Cardiac muscle cell (in vitro differentiated cells and primary cell): ENCODE measurements at regions not wholly inside any gene's neighbourhood (a gene's known extent, or its start where the extent isn't known, plus 50 kb on each side); places are given as distances from the start of the nearest gene placed in this dataset.

Experiments
- DNase-seq, 2 donors: peaks; one replicate each; pipeline versions ENCODE4 v3.0.0 to v3.0.0-alpha.2; 2010 to 2017; ENCODE audit warnings: low read depth in 1 of 2, low spot score in 1 of 2
- H3K27ac ChIP-seq: fragments of 200-600 bp; sonication (generic); 2 replicates; pipeline ENCODE4 v1.5.1; 2016
- H3K27me3 ChIP-seq: fragments of 200-600 bp; sonication (generic); 2 replicates; pipeline ENCODE4 v1.6.0; 2016; ENCODE audit warnings: control low read depth
- H3K36me3 ChIP-seq: fragments of 200-600 bp; sonication (generic); 2 replicates; pipeline ENCODE4 v1.5.1; 2016; ENCODE audit warnings: control low read depth
- H3K4me1 ChIP-seq: fragments of 200-600 bp; sonication (generic); 2 replicates; pipeline ENCODE4 v1.8.1; 2017; ENCODE audit warnings: low read depth, mild to moderate bottlenecking, mixed run types
- H3K4me3 ChIP-seq: fragments of 200-600 bp; sonication (generic); 2 replicates; pipeline ENCODE4 v1.5.1; 2016; ENCODE audit warnings: mild to moderate bottlenecking
- H3K9me3 ChIP-seq: fragments of 200-600 bp; sonication (generic); 2 replicates; pipeline ENCODE4 v1.5.1; 2017; ENCODE audit warnings: low read depth, mild to moderate bottlenecking, control low read depth
- CTCF ChIP-seq: IDR thresholded peaks from 2 replicates; pipeline ENCODE4 v1.5.1; 2012; ENCODE audit warnings: low read depth, mild to moderate bottlenecking, low read length

GRCh38 chr1:30489737-30490389 is 233.5 kb downstream of the MATN1 start:
- no peak overlapping the region for H3K27ac ChIP-seq
- no peaks in the 10 kb centered on the region for H3K27me3 ChIP-seq
- TF ChIP-seq CTCF, result no peak
- H3K9me3 ChIP-seq, result no peaks in the 10 kb centered on the region
- no peaks in the 10 kb centered on the region for H3K4me1 ChIP-seq
- no peak for DNase-seq
- no peaks in the 10 kb centered on the region for H3K36me3 ChIP-seq
- H3K4me3 ChIP-seq, result no peak overlapping the region

- Histone ChIP-seq H3K36me3 (no peaks in the 10 kb centered on the region), H3K4me3 (no peak overlapping the region), H3K4me1 (no peaks in the 10 kb centered on the region), H3K27ac (no peak overlapping the region), H3K9me3 (no peaks in the 10 kb centered on the region), H3K27me3 (no peaks in the 10 kb centered on the region)
- TF ChIP-seq CTCF, result no peak
- no peak for DNase-seq
Measured at GRCh38 chr1:30488324-30488913, 235.0 kb downstream of the MATN1 start.

GRCh38 chr1:30487042-30487441 is 236.3 kb downstream of the MATN1 start:
- no peaks in the 10 kb centered on the region for H3K9me3 ChIP-seq
- no peaks in the 10 kb centered on the region for H3K36me3 ChIP-seq
- DNase-seq, result no peak
- TF ChIP-seq CTCF, result no peak
- no peaks in the 10 kb centered on the region for H3K4me1 ChIP-seq
- H3K27ac ChIP-seq, result no peak overlapping the region
- H3K27me3 ChIP-seq, result no peaks in the 10 kb centered on the region
- no peak overlapping the region for H3K4me3 ChIP-seq

- Histone ChIP-seq H3K4me1 (no peaks in the 10 kb centered on the region), H3K4me3 (no peak overlapping the region)
Measured at GRCh38 chr1:30485072-30485471, 238.3 kb downstream of the MATN1 start.

GRCh38 chr1:30484668-30485067 is 238.7 kb downstream of the MATN1 start:
- no peak for DNase-seq
- H3K27me3 ChIP-seq, result no peaks in the 10 kb centered on the region
- no peak overlapping the region for H3K27ac ChIP-seq
- no peaks in the 10 kb centered on the region for H3K9me3 ChIP-seq
- no peak overlapping the region for H3K4me3 ChIP-seq
- H3K36me3 ChIP-seq, result no peaks in the 10 kb centered on the region
- no peaks in the 10 kb centered on the region for H3K4me1 ChIP-seq
- TF ChIP-seq CTCF, result no peak

More at GRCh38 chr1:30485072-30485471, 238.3 kb downstream of the MATN1 start:
- DNase-seq, result no peak
- Histone ChIP-seq H3K27me3 (no peaks in the 10 kb centered on the region), H3K9me3 (no peaks in the 10 kb centered on the region), H3K36me3 (no peaks in the 10 kb centered on the region), H3K27ac (no peak overlapping the region)
- no peak for TF ChIP-seq CTCF
